H9 (cell line): ENCODE measurements at regions not wholly inside any gene's neighbourhood (a gene's known extent, or its start where the extent isn't known, plus 50 kb on each side); places are given as distances from the start of the nearest gene placed in this dataset.

Experiments
- DNase-seq: peaks from one replicate; pipeline ENCODE4 v3.0.0-alpha.2; 2017
- H2AFZ ChIP-seq: one replicate; pipeline ENCODE4 v1.6.1; 2013; ENCODE audit warnings: mild to moderate bottlenecking, low read length, control low read depth, moderate library complexity
- H2AK5ac ChIP-seq: 2 replicates; pipeline ENCODE4 v1.6.1; 2013; ENCODE audit warnings: low read length, control low read depth, mixed read lengths; ENCODE audit not compliant: insufficient read length
- H2BK120ac ChIP-seq: one replicate; pipeline ENCODE4 v1.6.1; 2013; ENCODE audit warnings: low read depth, mild to moderate bottlenecking, low read length, control low read depth, inconsistent platforms; ENCODE audit not compliant: poor library complexity, severe bottlenecking
- H2BK12ac ChIP-seq: 2 replicates; pipeline ENCODE4 v1.6.1; 2013; ENCODE audit warnings: low read length, control low read depth, mixed read lengths, low read depth; ENCODE audit not compliant: insufficient read length
- H2BK15ac ChIP-seq: 2 replicates; pipeline ENCODE4 v1.6.1; 2013; ENCODE audit warnings: low read depth, low read length, control low read depth
- H2BK20ac ChIP-seq: one replicate; pipeline ENCODE4 v1.6.1; 2013; ENCODE audit warnings: low read depth, mild to moderate bottlenecking, low read length, control low read depth, inconsistent platforms; ENCODE audit not compliant: poor library complexity, severe bottlenecking
- H2BK5ac ChIP-seq: 2 replicates; pipeline ENCODE4 v1.6.1; 2013; ENCODE audit warnings: low read length, control low read depth, mixed read lengths; ENCODE audit not compliant: insufficient read length
- H3K14ac ChIP-seq: 2 replicates; pipeline ENCODE4 v1.6.1; 2013; ENCODE audit warnings: low read length, control low read depth; ENCODE audit not compliant: insufficient read depth
- H3K18ac ChIP-seq: 2 replicates; pipeline ENCODE4 v1.6.1; 2013; ENCODE audit warnings: low read depth, mild to moderate bottlenecking, mixed read lengths, low read length, control low read depth; ENCODE audit not compliant: insufficient read length
- H3K23ac ChIP-seq: 2 replicates; pipeline ENCODE4 v1.6.1; 2013; ENCODE audit warnings: low read length, control low read depth, mixed read lengths, low read depth; ENCODE audit not compliant: insufficient read length
- H3K23me2 ChIP-seq: 2 replicates; pipeline ENCODE4 v1.6.1; 2013; ENCODE audit warnings: low read depth, mild to moderate bottlenecking, mixed read lengths, low read length, control low read depth; ENCODE audit not compliant: insufficient read length, poor library complexity, severe bottlenecking
- H3K27ac ChIP-seq: 2 replicates; pipeline ENCODE4 v1.5.1; 2013; ENCODE audit warnings: low read length, control low read depth, mixed read lengths, low read depth; ENCODE audit not compliant: insufficient read length
- H3K27me3 ChIP-seq: 2 replicates; pipeline ENCODE4 v1.6.1; 2013; ENCODE audit warnings: low read length, control low read depth, inconsistent platforms; ENCODE audit not compliant: insufficient read depth
- H3K4ac ChIP-seq: 2 replicates; pipeline ENCODE4 v1.6.1; 2013; ENCODE audit warnings: low read depth, mild to moderate bottlenecking, control low read depth, inconsistent platforms, low read length, moderate library complexity
- H3K4me1 ChIP-seq: 2 replicates; pipeline ENCODE4 v1.6.1; 2013; ENCODE audit warnings: low read length, control low read depth, inconsistent platforms; ENCODE audit not compliant: insufficient read depth
- H3K4me2 ChIP-seq: 2 replicates; pipeline ENCODE4 v1.6.1; 2013; ENCODE audit warnings: low read length, control low read depth, mixed read lengths; ENCODE audit not compliant: insufficient read length, insufficient read depth
- H3K56ac ChIP-seq: 2 replicates; pipeline ENCODE4 v1.6.1; 2013; ENCODE audit warnings: low read depth, mild to moderate bottlenecking, mixed read lengths, low read length, control low read depth; ENCODE audit not compliant: insufficient read length
- H3K79me1 ChIP-seq: 2 replicates; pipeline ENCODE4 v1.6.1; 2013; ENCODE audit warnings: low read depth, mild to moderate bottlenecking, moderate library complexity, low read length, control low read depth, inconsistent platforms; ENCODE audit not compliant: insufficient read depth, poor library complexity, severe bottlenecking
- H3K79me2 ChIP-seq: 2 replicates; pipeline ENCODE4 v1.6.1; 2013; ENCODE audit warnings: low read length, control low read depth, inconsistent platforms; ENCODE audit not compliant: insufficient read depth
- H3K9ac ChIP-seq: 2 replicates; pipeline ENCODE4 v1.6.1; 2013; ENCODE audit warnings: low read length, control low read depth, mixed read lengths; ENCODE audit not compliant: insufficient read length; ENCODE audit errors: extremely low read depth
- H3K9me3 ChIP-seq: one replicate; pipeline ENCODE4 v1.6.1; 2013; ENCODE audit warnings: low read depth, low read length, inconsistent platforms; ENCODE audit not compliant: control insufficient read depth
- H3T11ph ChIP-seq: one replicate; pipeline ENCODE4 v1.6.1; 2013; ENCODE audit warnings: mild to moderate bottlenecking, low read length, control low read depth, inconsistent platforms
- H4K20me1 ChIP-seq: one replicate; pipeline ENCODE4 v1.6.1; 2013; ENCODE audit not compliant: control insufficient read depth, insufficient read length, insufficient read depth
- H4K5ac ChIP-seq: 2 replicates; pipeline ENCODE4 v1.6.1; 2013; ENCODE audit warnings: low read depth, mild to moderate bottlenecking, mixed read lengths, low read length, control low read depth; ENCODE audit not compliant: insufficient read length
- H4K8ac ChIP-seq: replicated peaks from 2 replicates; pipeline ENCODE4 v1.6.1; 2013; ENCODE audit warnings: low read length, control low read depth, mixed read lengths, low read depth; ENCODE audit not compliant: insufficient read length
- H4K91ac ChIP-seq: 2 replicates; pipeline ENCODE4 v1.6.1; 2013; ENCODE audit warnings: low read depth, mild to moderate bottlenecking, moderate library complexity, mixed read lengths, low read length, control low read depth; ENCODE audit not compliant: insufficient read length
- H3K27ac Mint-ChIP-seq, 3 experiments: 2 replicates in 2 of 3; 3 replicates in 1 of 3; pipeline ENCODE4 v1.8.0; 2020 to 2021; ENCODE audit warnings: mixed read lengths in 3 of 3, mild to moderate bottlenecking in 1 of 3, moderate library complexity in 1 of 3
- H3K27me3 Mint-ChIP-seq: 2 replicates; pipeline ENCODE4 v1.8.0; 2021; ENCODE audit warnings: low read depth, mild to moderate bottlenecking, moderate library complexity, mixed read lengths
- H3K36me3 Mint-ChIP-seq, 3 experiments: 2 replicates in 2 of 3; 3 replicates in 1 of 3; pipeline ENCODE4 v1.8.0; 2020 to 2021; ENCODE audit warnings: low read depth in 3 of 3, mixed read lengths in 3 of 3; ENCODE audit not compliant: insufficient read depth in 1 of 3
- H3K4me1 Mint-ChIP-seq, 2 experiments: 2 replicates each; pipeline ENCODE4 v1.8.0; 2020; ENCODE audit warnings: mixed read lengths in 2 of 2
- H3K4me3 Mint-ChIP-seq, 2 experiments: 2 replicates in 1 of 2; 3 replicates in 1 of 2; pipeline ENCODE4 v1.8.0; 2020 to 2021; ENCODE audit warnings: mild to moderate bottlenecking in 2 of 2, mixed read lengths in 2 of 2, moderate library complexity in 1 of 2
- H3K9me3 Mint-ChIP-seq, 2 experiments: 2 replicates in 1 of 2; 3 replicates in 1 of 2; pipeline ENCODE4 v1.8.0; 2020; ENCODE audit warnings: mild to moderate bottlenecking in 2 of 2, mixed read lengths in 2 of 2, moderate library complexity in 1 of 2
- CTCF ChIP-seq: fragments of 200-600 bp; sonication (generic); conservative IDR thresholded peaks from 3 replicates; pipeline ENCODE4 v1.8.0; 2021; ENCODE audit warnings: antibody characterized with exemption, mild to moderate bottlenecking
- WGBS: extraction: QIAGEN DNeasy Blood & Tissue Kit; methylation state at CpG from one replicate; pipeline ENCODE4 v1.1.7; 2013; ENCODE audit warnings: missing lambda C conversion rate, low lambda C conversion rate, mixed read lengths; ENCODE audit not compliant: insufficient read length; ENCODE audit errors: extremely low coverage; 5-methylcytosine and 5-hydroxymethylcytosine counted together

- Histone ChIP-seq H3T11ph (no peak overlapping the region), H2BK5ac (no peak overlapping the region), H3K4me2 (no peak overlapping the region), H3K23ac (no peak overlapping the region), H2BK120ac (no peak overlapping the region), H3K14ac (no peak overlapping the region), H4K5ac (no peak overlapping the region), H3K4me1 (no peaks in the 10 kb centered on the region; the same call in 1 of the 2 replicates), H3K79me2 (no peaks in the 10 kb centered on the region), H3K9ac (no peak overlapping the region), H3K27me3 (no peaks in the 10 kb centered on the region), H4K20me1 (peaks cover 2% of the 10 kb centered on the region), H4K8ac (no peak overlapping the region), H2AFZ (no peak overlapping the region), H4K91ac (no peak overlapping the region), H2BK20ac (no peak overlapping the region), H3K56ac (no peak overlapping the region), H3K79me1 (no peaks in the 10 kb centered on the region), H3K9me3 (no peaks in the 10 kb centered on the region), H2AK5ac (no peak overlapping the region), H3K23me2 (no peaks in the 10 kb centered on the region), H2BK15ac (no peak overlapping the region), H3K27ac (no peak overlapping the region), H3K4ac (no peak overlapping the region), H3K18ac (no peak overlapping the region), H2BK12ac (no peak overlapping the region)
- WGBS: no CpG with 5 or more reads among the region's 15 CpGs
- peaks cover 22 to 33% of the 10 kb centered on the region in 2 experiments for H3K4me1 Mint-ChIP-seq
- peaks cover 12% of the 10 kb centered on the region for H3K27me3 Mint-ChIP-seq
- peaks cover 2 to 4% of the 10 kb centered on the region in 2 experiments; a peak in 2 of 5 replicates for H3K9me3 Mint-ChIP-seq
- no peak for TF ChIP-seq CTCF
- H3K4me3 Mint-ChIP-seq: no peak overlapping the region
- no peak for DNase-seq
- no peak overlapping the region for H3K27ac Mint-ChIP-seq
- peaks cover 0 to 4% (median 0%) of the 10 kb centered on the region in 3 experiments; a peak in 1 of 7 replicates for H3K36me3 Mint-ChIP-seq
These were observed 96.5 kb downstream of the SIK1 start for GRCh38 chr21:43330306-43330881.
